GM23338 (cell line): ENCODE measurements at regions not wholly inside any gene's neighbourhood (a gene's known extent, or its start where the extent isn't known, plus 50 kb on each side); places are given as distances from the start of the nearest gene placed in this dataset.

ENCODE experiments used
- ATAC-seq: fragments of 200-7000 bp; cut with Tn5 transposase; 3 replicates; pipeline ENCODE4 v1.9.1; 2020
- DNase-seq: peaks from one replicate; pipeline ENCODE4 v3.0.0-alpha.2; 2015; ENCODE audit warnings: low spot score
- H2AFZ ChIP-seq: fragments of 200-600 bp; sonication (generic); 2 replicates; pipeline ENCODE4 v1.8.0; 2016; ENCODE audit warnings: antibody characterized with exemption, mild to moderate bottlenecking, moderate library complexity
- H3F3A ChIP-seq: fragments of 200-600 bp; sonication (generic); replicated peaks from 2 replicates; pipeline ENCODE4 v1.8.0; 2017; ENCODE audit warnings: antibody characterized with exemption, mixed run types, low read depth
- H3K27ac ChIP-seq: fragments of 200-600 bp; sonication (generic); 2 replicates; pipeline ENCODE4 v1.6.1; 2016; ENCODE audit warnings: low read depth
- H3K27me3 ChIP-seq: fragments of 200-600 bp; sonication (generic); 2 replicates; pipeline ENCODE4 v1.8.0; 2016; ENCODE audit warnings: mild to moderate bottlenecking, mixed run types, moderate library complexity; ENCODE audit not compliant: insufficient read depth
- H3K36me3 ChIP-seq: fragments of 200-600 bp; sonication (generic); 2 replicates; pipeline ENCODE4 v1.8.0; 2016; ENCODE audit warnings: mild to moderate bottlenecking; ENCODE audit not compliant: insufficient read depth
- H3K4me1 ChIP-seq: fragments of 200-600 bp; sonication (generic); 2 replicates; pipeline ENCODE4 v1.8.0; 2016; ENCODE audit warnings: mild to moderate bottlenecking, moderate library complexity; ENCODE audit not compliant: insufficient read depth
- H3K4me2 ChIP-seq: fragments of 200-600 bp; sonication (generic); 2 replicates; pipeline ENCODE4 v1.7.1; 2017; ENCODE audit warnings: mixed run types
- H3K4me3 ChIP-seq: fragments of 200-600 bp; sonication (generic); 2 replicates; pipeline ENCODE4 v1.6.1; 2016; ENCODE audit warnings: mixed run types
- H3K79me2 ChIP-seq: fragments of 200-600 bp; sonication (generic); replicated peaks from 2 replicates; pipeline ENCODE4 v1.8.0; 2017; ENCODE audit warnings: mild to moderate bottlenecking; ENCODE audit not compliant: insufficient read depth
- H3K9me2 ChIP-seq: fragments of 200-600 bp; sonication (generic); 2 replicates; pipeline ENCODE4 v1.8.0; 2017; ENCODE audit not compliant: insufficient read depth
- H4K20me1 ChIP-seq: fragments of 200-600 bp; sonication (generic); replicated peaks from 2 replicates; pipeline ENCODE4 v1.8.0; 2017; ENCODE audit warnings: mild to moderate bottlenecking; ENCODE audit not compliant: insufficient read depth
- H3K27ac Mint-ChIP-seq: 2 replicates; pipeline ENCODE4 v1.8.0; 2020; ENCODE audit warnings: inconsistent platforms, mild to moderate bottlenecking, moderate library complexity, mixed read lengths
- H3K27me3 Mint-ChIP-seq: 3 replicates; pipeline ENCODE4 v1.8.0; 2022; ENCODE audit warnings: low read depth, mild to moderate bottlenecking, moderate library complexity, mixed read lengths, inconsistent platforms; ENCODE audit not compliant: insufficient read depth, poor library complexity
- H3K36me3 Mint-ChIP-seq: 3 replicates; pipeline ENCODE4 v1.8.0; 2021; ENCODE audit warnings: low read depth, mild to moderate bottlenecking, inconsistent platforms, moderate library complexity, mixed read lengths
- H3K4me1 Mint-ChIP-seq: 3 replicates; pipeline ENCODE4 v1.8.0; 2020; ENCODE audit warnings: mild to moderate bottlenecking, inconsistent platforms, mixed read lengths
- H3K4me3 Mint-ChIP-seq: 3 replicates; pipeline ENCODE4 v1.8.0; 2021; ENCODE audit warnings: moderate library complexity, mild to moderate bottlenecking, inconsistent platforms, mixed read lengths
- H3K9me3 Mint-ChIP-seq: 3 replicates; pipeline ENCODE4 v1.8.0; 2020; ENCODE audit warnings: moderate library complexity, mild to moderate bottlenecking, inconsistent platforms, mixed read lengths
- CREB1 ChIP-seq: fragments of 250-450 bp; sonication (Bioruptor Pico); IDR thresholded peaks from 2 replicates; pipeline ENCODE4 v1.5.0; 2020; ENCODE audit warnings: low read depth, mild to moderate bottlenecking, moderate library complexity
- CTCF ChIP-seq, 2 experiments: fragments of 200-600 bp in 1 of 2; sonication (generic) in 1 of 2; conservative IDR thresholded peaks; 2 replicates each; pipeline versions ENCODE4 v1.5.1 to v1.6.1; 2016 to 2017; ENCODE audit warnings: antibody characterized with exemption in 2 of 2, low read depth in 2 of 2, mild to moderate bottlenecking in 2 of 2, moderate library complexity in 1 of 2
- ETS1 ChIP-seq: IDR thresholded peaks from 2 replicates; pipeline ENCODE4 v1.6.1; 2016; ENCODE audit warnings: antibody characterized with exemption
- EZH2 ChIP-seq: fragments of 200-600 bp; sonication (generic); IDR thresholded peaks from one replicate; pipeline ENCODE4 v1.8.0; 2017; ENCODE audit warnings: antibody characterized with exemption, mild to moderate bottlenecking, low read depth; ENCODE audit not compliant: unreplicated experiment
- EZH2phosphoT487 ChIP-seq: fragments of 200-600 bp; sonication (generic); IDR thresholded peaks from one replicate; pipeline ENCODE4 v1.8.1; 2018; ENCODE audit warnings: antibody characterized with exemption; ENCODE audit not compliant: unreplicated experiment
- JUNB ChIP-seq: IDR thresholded peaks from one replicate; pipeline ENCODE4 v1.6.1; 2016; ENCODE audit warnings: antibody characterized with exemption; ENCODE audit not compliant: unreplicated experiment
- NANOG ChIP-seq: IDR thresholded peaks from 2 replicates; pipeline ENCODE4 v1.6.1; 2016; ENCODE audit warnings: antibody characterized with exemption, borderline replicate concordance
- POLR2AphosphoS5 ChIP-seq: IDR thresholded peaks from 2 replicates; pipeline ENCODE4 v1.6.1; 2016; ENCODE audit warnings: antibody characterized with exemption, low read depth
- REST ChIP-seq: IDR thresholded peaks from one replicate; pipeline ENCODE4 v1.6.1; 2018; ENCODE audit warnings: antibody characterized with exemption; ENCODE audit not compliant: unreplicated experiment
- STAT1 ChIP-seq: IDR thresholded peaks from one replicate; pipeline ENCODE4 v1.6.1; 2016; ENCODE audit warnings: antibody characterized with exemption; ENCODE audit not compliant: unreplicated experiment
- ZNF114 ChIP-seq: fragments of 250-450 bp; sonication (Bioruptor Pico); IDR thresholded peaks from 2 replicates; pipeline ENCODE4 v1.5.0; 2020; ENCODE audit warnings: mild to moderate bottlenecking, moderate library complexity
- ZNF331 ChIP-seq: fragments of 250-450 bp; sonication (Bioruptor Pico); IDR thresholded peaks from 2 replicates; pipeline ENCODE4 v1.5.0; 2020; ENCODE audit warnings: low read depth, mild to moderate bottlenecking, moderate library complexity
- ZNF462 ChIP-seq: fragments of 250-450 bp; sonication (Bioruptor Pico); IDR thresholded peaks from 2 replicates; pipeline ENCODE4 v1.5.0; 2020; ENCODE audit warnings: mild to moderate bottlenecking, moderate library complexity

- H3K79me2 ChIP-seq, result no peaks in the 10 kb centered on the region
- H3K4me3 Mint-ChIP-seq, result no peak overlapping the region
- no peak for TF ChIP-seq EZH2phosphoT487
- no peak for TF ChIP-seq ETS1
- TF ChIP-seq CTCF (conservative IDR thresholded peaks at IDR 0.05; ENCODE audit: low read depth in 2 of 2), result no peak
- TF ChIP-seq NANOG, result no peak
- TF ChIP-seq ZNF331, result no peak
- TF ChIP-seq ZNF114 (CRISPR knock-in tag), result no peak
- no peak for TF ChIP-seq CREB1 (CRISPR knock-in tag)
- TF ChIP-seq ZNF462 (CRISPR knock-in tag), result no peak
- no peak for TF ChIP-seq STAT1
- TF ChIP-seq EZH2, result no peak
- no peak for TF ChIP-seq REST
- TF ChIP-seq POLR2AphosphoS5, result no peak
- TF ChIP-seq JUNB, result no peak
- H3F3A ChIP-seq, result no peaks in the 10 kb centered on the region
- H3K27ac Mint-ChIP-seq, result no peak overlapping the region
- H3K27ac ChIP-seq, result no peak overlapping the region
- ATAC-seq (no peak), DNase-seq (no peak)
- no peak overlapping the region for H3K4me2 ChIP-seq
- no peaks in the 10 kb centered on the region for H3K4me1 ChIP-seq
- peaks cover 4% of the 10 kb centered on the region; the same call in 1 of the 3 replicates for H3K4me1 Mint-ChIP-seq
- H3K9me2 ChIP-seq, result no peaks in the 10 kb centered on the region
- no peaks in the 10 kb centered on the region for H3K9me3 Mint-ChIP-seq
- peaks cover 4% of the 10 kb centered on the region for H3K27me3 Mint-ChIP-seq
- H3K36me3 Mint-ChIP-seq, result no peaks in the 10 kb centered on the region
- no peaks in the 10 kb centered on the region for H4K20me1 ChIP-seq
- H2AFZ ChIP-seq, result no peak overlapping the region
- H3K4me3 ChIP-seq, result no peak overlapping the region
- no peaks in the 10 kb centered on the region for H3K27me3 ChIP-seq
- H3K36me3 ChIP-seq, result no peaks in the 10 kb centered on the region
Observed at GRCh38 chr4:74527049-74527448, 82.1 kb downstream of the AREG start.
